Activated CD4-positive, CD25-positive, alpha-beta regulatory T cell treated with anti-CD3 and anti-CD28 coated beads, Interleukin-2, amount 50 U/mL, for 16 hours (primary cell): ENCODE measurements at regions not wholly inside any gene's neighbourhood (a gene's known extent, or its start where the extent isn't known, plus 50 kb on each side); places are given as distances from the start of the nearest gene placed in this dataset.
"Not testable (repeated sequence)": the region's sequence is repeated elsewhere in the genome, so short reads cannot be mapped to it uniquely, and the experiment has no call there.

Experiments used
- DNase-seq: peaks from one replicate; pipeline ENCODE4 v3.0.0-alpha.2; 2020; ENCODE audit warnings: low read depth, low spot score

DNA sequence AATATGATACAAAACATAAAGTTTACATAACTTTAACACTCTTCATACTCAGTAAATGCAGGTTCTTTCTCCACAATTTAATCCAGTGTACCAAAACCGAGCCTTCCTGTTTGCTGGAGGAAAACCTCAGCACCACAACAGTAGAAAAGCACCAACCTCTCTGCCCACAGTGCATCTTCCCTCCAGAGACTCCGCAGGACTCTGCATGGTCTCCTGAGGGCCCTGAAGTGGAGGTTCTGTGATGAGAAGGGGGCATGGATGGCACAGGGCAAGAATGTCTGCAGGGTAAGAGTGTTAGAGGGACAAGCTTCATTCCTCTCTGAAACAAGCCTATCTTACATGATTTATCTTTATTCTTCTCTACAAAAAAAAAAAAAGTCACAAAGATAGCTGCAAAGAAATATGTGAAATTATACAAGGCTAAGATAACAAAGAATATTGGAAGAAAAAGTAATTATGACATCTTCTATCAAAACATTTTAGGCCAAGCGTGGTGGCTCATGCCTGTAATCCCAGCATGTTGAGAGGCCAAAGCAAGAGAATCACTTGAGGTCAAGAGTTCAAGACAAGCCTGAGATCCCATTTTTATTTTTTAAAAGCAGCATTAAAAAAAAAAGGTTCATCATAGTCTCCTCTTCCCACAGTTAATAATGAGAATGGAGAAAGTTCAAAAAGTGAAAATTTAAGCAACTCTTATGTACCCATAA is 102.0 kb downstream of the VPREB1 start:
- DNase-seq, result no peak

DNA sequence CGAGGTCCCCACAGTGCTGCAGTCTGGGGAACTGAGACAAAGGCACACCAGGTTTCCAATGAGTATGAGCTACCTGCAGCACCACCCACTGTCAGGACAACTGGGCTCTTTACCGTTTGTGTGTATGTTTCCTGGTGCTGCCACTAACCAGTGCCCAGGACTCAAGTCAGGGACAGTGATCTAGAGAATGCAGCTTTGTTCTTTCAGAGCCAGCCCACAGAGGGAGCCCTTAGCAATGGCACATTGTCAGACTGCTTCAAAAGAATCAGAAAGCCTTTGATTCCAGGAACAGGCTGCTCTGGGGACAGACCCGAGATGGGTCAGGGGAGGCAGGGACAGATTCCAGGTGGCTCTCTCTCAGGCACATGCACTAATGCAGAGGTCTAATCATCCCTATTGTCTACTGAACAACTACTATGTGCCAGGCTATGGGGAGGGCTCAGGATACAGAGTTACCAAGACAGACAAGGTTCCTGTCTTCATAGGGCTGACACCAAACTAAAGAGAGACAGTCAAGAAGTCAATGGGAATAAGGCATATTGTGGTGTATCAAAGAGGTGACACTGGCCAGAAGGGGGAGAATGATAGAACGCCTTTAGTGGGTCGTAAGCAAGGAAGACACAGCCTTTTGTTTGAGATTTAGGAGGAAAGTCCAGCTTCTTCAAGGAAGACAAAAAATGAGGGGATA is 103.7 kb downstream of the VPREB1 start:
- DNase-seq, result no peak

DNA sequence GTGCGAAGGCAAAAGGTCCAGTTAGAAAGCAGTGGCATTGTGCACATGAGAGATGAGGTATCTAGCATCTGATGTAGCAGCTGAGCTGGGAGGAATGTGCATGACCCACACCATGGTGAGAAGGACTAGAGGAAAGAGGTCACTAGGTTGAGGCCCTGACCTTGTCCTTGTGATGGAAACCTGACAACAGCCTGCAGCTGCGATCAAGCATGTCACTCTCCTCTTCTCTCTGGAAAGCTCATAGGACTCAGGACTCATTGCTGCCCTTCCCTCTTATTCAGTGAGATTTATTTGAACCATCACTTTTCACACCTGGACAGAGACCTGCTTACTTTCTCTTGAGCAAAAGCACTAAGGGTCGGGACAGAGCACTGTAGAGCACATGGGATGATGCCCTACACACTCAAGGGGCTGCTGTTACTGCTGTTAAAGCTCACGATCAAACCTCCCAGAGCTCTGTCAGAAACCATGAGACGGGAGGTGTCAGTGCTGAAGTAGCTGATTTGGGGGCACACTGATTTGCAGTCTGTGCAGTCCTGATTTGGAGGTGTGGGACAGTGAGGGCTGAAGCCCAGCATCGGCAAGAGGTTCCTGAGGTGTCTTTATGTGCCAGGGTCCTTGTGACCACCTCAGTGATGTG is 104.3 kb downstream of the VPREB1 start:
- no peak for DNase-seq

DNA sequence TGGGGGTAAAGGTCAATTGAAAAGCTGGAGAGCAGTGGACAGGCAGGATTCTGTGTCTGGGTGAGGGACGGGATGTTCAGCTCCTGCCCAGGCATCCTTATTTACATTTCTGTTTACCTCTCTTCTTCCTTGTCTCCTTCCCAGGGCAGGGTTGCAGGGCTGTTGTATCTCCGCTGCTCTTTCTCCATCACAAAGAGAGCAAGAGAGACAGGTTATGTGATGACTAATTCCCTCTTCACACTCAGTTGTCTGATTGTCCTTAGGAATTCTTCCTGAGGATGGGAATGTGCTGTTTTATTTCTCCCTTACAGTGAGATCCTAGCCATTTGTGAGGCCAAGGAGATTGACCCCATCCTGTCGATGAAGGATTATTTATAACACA is 104.9 kb downstream of the VPREB1 start:
- DNase-seq, result no peak

DNA sequence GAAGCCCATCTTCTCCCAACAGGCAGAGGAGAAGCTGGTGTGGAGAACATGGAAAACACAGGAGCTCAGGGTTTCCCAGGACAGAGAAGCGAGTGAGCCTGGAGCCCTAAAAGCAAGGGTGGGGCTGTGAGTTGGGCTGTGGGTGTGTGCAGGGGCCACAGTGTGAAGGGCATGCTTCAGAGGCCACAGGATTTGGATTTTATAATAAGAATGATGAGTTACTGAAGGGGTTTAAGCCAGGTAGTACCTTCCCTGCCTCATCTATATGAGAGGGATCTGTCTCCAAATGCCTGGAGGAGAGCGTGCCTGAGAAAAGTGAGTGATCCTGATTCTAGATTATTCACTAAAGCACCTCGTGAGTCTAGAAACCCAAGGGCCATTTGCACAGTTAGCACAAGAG is 106.8 kb downstream of the VPREB1 start:
- DNase-seq, result no peak

DNA sequence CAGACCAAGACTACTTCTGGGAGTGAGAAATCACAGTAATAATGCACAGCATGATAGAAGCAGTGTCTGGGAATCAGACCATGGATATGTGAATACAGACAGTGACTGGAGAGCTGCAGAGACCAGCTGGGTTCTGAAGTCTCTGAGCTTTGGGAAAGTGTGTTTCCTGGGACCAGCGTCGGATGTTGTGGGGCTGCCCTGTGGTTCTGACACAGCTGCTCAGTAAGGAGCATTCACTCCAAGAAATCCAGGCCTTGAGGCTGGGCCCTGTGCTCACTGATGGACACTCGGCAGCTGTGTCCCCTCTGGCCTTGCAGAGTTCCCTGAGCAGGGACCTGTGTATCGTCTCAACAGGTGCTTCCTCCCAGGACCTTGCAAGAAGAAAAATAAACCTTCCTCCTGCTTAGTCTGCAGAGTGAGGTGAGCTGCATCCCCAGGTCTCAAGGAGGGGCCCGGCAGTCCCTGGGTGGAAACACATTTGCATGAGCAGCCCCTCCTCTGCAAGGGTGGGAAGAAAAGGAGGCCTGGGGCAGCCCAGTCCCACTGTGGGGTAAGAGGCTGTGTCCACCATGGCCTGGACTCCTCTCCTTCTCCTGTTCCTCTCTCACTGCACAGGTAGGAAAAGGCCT is 107.9 kb downstream of the VPREB1 start:
- no peak for DNase-seq

DNA sequence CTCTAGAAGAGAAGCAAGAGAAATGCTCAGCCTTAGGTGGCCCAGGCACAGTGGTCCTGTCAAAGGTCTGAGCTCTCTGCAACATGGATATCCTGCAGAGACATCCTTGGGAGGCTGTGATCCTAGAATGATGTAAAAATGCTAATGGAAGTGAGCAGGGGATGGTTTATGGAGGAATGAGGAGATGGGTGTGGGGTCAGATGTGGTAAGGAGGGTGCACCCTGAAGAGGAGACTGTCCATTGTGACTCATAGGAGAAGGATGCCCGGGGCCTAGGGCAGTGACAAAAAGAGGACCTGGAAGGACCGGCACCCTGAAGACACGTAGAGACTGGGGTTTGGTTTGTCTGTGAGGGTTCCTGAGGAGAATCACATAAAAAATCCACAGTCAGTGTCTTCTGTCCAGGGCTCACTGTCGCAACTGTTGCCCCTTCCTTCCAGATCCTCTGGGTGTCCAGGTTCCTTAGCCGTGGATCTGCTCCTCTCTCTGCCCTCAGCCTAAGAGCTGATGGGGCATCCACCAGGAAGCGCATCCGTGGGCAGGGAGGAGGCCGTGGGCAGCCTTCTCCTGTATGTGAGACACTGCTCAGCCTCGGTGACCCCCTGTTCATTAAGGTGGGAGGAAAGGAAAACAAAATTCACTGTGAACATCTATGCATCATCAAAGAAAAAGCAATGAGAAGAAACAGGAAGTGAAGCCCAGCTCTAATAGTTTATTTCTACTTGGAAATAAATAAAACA is 110.7 kb downstream of the VPREB1 start:
- DNase-seq, result no peak

DNA sequence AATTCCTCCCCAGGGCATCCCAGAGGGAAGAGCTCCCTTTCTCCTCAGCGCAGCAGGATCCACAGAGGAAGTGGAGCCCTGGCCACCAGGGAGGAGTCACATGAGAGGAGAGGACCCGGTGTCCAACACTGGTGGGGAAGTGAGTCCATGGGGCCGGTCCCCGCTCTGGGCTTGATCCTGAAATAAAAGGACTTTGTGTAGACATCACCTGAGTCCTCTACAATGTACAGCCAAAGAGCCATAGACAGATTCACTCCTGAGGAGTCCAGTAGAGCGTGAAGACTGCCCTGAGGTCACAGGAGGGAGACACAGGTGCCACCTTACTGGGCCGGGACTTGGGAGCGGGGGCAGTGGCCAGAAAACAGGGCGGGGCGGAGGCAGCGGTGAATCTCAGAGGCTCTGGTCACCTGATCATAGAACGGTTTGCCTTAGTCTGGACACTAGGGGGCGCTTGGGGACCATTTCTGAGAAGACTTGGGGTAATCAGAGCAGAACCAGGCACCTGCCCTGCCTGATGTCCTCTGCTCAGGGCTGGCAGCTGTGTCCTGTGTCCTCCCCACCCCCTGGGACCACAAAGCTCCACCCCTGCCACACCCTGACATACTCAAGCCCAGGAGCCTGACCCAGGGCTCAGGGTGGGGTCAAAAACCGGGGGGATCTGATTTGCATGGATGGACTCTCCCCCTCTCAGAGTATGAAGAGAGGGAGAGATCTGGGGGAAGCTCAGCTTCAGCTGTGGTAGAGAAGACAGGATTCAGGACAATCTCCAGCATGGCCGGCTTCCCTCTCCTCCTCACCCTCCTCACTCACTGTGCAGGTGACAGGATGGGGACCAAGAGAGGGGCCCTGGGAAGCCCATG is 112.7 kb downstream of the VPREB1 start:
- DNase-seq, result peak; percentile 40

DNA sequence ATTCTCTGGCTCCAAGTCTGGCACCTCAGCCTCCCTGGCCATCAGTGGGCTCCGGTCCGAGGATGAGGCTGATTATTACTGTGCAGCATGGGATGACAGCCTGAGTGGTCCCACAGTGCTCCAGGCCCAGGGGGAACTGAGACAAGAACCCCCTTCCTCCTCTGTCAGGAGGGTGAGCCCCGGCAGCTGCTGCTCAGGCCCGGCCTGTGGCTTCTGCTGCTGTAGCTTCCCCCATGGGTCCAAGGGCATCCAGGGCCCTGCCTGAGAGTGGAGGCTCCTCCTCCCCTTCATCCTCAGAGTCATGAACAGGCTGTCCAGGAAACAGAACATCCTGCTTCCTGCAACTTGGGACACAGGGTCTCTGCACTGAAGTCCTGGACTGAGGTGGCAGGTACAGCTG is 113.6 kb downstream of the VPREB1 start:
- no peak for DNase-seq

DNA sequence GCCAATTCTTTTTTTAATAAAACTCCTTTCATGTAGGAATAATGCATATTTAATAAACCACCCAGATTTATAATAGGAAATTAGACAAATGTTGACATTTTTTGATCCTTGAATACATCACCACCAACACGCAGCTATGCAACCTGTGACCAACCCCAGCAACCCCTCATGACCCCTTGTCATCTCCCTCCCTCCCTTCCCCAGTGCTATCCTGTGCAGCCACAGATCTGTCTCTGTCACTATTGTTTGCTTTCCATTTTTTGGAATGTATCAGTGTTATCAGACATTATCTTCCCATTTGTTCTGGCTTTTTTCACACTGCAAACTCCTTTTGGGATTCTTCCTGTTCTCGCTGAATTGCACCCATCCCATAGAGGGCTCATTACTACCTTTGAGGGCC is 114.1 kb downstream of the VPREB1 start:
- no peak for DNase-seq

DNA sequence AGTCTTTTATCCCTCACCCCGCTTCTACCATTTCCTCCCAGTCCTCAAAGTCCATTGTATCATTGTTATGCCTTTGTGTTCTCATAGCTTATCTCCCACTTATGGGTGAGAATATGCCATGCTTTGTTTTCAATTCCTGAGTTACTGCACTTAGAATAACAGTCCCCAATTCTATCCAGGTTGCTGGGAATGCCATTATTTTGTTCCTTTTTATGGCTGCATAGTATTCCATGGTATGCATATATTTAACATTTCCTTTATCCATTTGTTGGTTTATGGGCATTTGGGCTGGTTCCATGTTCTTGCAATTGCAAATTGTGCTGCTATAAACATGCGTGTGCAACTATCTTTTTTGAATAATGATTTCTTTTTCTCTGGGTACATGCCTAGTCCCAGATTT is 114.9 kb downstream of the VPREB1 start:
- no peak for DNase-seq

DNA sequence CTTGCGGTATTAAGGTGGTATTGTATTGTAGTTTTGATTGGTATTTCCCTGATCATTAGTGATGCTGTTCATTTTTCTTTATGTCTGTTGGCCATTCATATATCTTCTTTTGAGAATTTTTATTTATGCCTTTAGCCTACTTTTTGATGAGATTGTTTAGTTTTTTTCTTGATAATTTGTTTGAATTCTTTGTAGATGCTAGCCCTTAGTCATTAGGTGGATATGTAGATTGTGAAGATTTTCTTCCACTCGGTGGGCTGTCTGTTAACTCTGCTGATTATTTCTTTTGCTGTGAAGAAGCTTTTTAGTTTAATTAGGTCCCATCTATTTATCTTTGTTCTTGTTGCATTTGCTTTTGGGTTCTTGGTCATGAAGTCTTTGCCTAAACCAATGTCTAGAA is 115.4 kb downstream of the VPREB1 start:
- DNase-seq, result no peak

DNA sequence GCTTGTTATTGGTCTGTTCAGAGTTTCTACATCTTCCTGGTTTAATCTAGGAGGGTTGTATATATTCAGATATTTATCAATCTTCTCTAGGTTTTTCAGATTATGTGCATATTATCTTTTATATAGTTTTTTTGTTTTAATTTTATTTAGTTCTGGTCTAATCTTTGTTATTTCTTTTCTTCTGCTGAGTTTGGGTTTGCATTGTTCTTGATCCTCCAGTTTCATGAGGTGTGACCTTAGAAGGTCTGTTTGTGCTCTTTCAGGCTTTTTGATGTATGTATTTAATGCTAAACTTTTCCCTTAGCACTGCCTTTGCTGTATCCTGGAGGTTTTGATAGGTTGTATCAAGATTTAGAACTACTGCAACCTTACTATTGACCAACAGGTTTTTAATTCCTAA is 117.7 kb downstream of the VPREB1 start:
- DNase-seq, result no peak

DNA sequence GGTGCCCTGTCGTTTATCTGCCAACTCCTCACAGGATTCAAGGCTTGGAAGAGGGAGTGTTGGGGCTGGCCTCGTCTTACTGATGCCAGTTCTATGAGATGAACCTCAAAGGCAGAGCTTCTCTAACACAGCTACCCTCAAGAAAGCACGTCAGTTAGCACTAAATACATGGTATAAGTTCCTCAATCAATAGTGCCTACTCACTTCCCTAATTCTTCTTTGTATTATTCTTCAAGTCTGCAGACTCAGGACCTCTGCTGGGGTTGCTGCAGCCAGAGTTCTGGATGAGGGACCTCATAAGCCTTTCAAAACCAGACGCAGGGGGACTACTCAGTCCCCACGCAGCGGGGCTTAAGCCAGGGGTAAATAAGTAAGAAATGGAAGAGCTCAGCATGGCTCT is 118.3 kb downstream of the VPREB1 start:
- DNase-seq, result no peak

DNA sequence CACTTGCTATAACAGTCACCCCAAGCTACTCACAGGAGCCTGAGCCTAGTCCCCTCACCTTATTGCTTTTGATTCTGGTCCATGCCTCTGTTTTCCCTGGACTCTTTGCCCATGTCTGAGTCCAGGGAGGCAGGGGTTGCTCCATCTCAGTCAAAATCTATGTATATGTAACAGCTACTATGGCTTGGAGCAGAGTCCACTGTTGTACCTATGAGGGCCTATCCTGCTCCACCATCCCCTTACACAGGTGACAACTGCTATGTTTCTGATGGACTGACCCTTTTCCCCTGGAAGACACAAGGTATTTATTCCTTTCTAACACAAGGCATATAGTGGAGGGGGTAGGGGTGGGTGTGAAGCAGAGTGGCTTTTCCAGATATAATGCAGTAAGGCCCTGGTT is 119.6 kb downstream of the VPREB1 start:
- no peak for DNase-seq

DNA sequence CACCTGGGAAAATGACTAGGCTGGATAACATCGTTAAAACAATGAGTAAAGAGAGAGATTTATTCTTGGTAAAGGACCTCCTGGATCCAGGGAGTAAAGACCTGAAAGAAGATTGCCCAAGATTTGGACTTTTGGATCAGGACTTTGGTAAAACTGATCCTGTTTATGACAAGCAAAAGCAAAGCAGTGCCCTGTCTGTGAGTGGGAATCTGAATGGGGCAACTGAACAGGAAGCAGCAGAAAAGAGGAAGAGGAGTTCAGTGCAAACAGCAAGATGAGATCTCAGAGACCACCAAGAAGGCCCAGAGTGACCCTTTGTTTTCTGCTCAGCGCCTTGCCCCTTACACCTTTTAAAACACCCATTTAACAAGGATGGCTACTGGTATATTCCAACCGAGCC is 122.0 kb downstream of the VPREB1 start:
- no peak for DNase-seq

DNA sequence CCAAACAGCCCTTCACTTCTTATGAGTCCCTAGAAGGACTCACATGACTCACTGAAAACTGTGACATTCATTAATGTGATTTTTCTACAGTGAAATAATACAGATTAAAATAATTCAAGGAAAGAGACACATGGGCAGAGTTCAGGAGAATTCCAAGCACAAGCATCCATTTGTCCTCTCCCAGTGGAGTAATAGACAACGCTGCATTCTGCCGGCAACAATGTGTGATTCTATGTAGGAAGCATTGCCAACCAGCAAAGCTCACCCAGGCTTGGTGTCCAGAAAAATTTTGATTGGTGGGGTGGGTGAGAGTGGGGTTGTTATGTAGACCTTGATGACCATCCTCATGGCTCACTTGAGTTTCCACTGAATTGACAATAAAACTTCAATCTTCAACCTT is 123.9 kb downstream of the VPREB1 start:
- DNase-seq, result no peak

DNA sequence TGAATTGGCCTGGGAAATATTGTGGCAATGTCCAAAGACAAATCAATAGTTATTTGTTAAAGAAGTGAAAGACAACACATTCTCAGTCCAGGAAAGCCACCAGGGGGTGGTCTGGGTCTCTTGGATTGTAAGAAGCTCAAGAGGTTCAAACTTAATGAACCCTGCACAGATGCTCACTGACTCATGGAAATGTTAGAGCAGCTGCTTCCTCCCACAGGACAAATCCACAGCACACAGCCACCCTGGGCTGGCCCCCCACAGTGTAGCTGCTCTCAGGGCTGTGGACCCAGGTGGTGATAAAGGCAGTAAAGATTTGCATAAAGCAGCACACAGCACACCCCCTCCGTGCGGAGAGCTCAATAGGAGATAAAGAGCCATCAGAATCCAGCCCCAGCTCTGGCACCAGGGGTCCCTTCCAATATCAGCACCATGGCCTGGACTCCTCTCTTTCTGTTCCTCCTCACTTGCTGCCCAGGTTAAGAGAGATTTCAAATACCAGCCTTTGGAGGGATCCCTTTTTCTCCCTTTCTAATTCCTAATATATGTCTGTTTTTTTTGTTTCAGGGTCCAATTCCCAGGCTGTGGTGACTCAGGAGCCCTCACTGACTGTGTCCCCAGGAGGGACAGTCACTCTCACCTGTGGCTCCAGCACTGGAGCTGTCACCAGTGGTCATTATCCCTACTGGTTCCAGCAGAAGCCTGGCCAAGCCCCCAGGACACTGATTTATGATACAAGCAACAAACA is 124.8 kb downstream of the VPREB1 start:
- not testable (repeated sequence) for DNase-seq

DNA sequence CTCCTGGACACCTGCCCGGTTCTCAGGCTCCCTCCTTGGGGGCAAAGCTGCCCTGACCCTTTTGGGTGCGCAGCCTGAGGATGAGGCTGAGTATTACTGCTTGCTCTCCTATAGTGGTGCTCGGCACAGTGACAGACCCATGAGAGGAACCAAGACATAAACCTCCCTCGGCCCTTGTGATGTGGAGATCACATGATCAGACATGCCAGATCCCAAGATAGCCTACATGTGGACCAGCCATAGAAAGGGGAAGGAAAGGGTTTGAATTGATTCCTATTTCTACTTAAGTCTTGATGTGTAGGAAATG is 125.3 kb downstream of the VPREB1 start:
- no peak for DNase-seq

DNA sequence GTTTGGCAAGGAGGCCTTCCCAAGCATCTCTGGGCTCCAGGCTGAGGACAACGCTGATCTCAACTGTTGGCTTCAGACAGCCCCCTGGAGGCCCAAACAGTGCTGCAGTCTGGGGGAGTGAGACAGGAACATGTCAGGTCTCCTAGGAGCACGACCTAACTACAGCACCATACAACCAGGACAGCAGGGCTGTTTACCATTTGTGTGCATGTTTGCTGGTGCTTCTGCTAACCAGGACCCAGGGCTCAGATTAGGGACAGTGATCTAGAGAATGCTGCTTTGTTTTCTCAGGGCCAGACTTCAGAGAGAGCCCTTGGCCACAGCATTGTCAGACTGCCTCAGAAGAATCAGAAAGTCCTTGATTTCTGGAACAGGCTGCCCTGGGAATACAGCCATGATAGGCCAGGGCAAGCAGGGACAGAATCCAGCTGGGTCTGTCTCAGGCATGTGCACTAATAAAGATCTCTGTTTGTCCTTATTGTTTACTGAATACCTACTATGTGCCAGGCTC is 126.5 kb downstream of the VPREB1 start:
- no peak for DNase-seq
